Prostate gland (tissue), 2 donors: ENCODE measurements at regions not wholly inside any gene's neighbourhood (a gene's known extent, or its start where the extent isn't known, plus 50 kb on each side); places are given as distances from the start of the nearest gene placed in this dataset.
"Not testable (repeated sequence)": the region's sequence is repeated elsewhere in the genome, so short reads cannot be mapped to it uniquely, and the experiment has no call there.

Experiments
- DNase-seq: peaks from one replicate; pipeline ENCODE4 v3.0.0-alpha.2; 2019; ENCODE audit warnings: low spot score
- H3K27ac ChIP-seq, 2 donors: fragments of 200-600 bp; sonication (generic); 2 replicates each; pipeline ENCODE4 v1.5.1; 2017 to 2019
- H3K27me3 ChIP-seq: fragments of 200-600 bp; sonication (generic); replicated peaks from 2 replicates; pipeline ENCODE4 v1.5.1; 2019; ENCODE audit not compliant: insufficient read depth
- H3K36me3 ChIP-seq, 2 donors: fragments of 200-600 bp; sonication (generic); 1 replicate in 1 of 2; 2 replicates in 1 of 2; pipeline versions ENCODE4 v1.5.1 to v1.8.1; 2017 to 2019
- H3K4me1 ChIP-seq: fragments of 200-600 bp; sonication (generic); replicated peaks from 2 replicates; pipeline ENCODE4 v1.5.1; 2019
- H3K4me3 ChIP-seq, 2 donors: fragments of 200-600 bp; sonication (generic); 2 replicates each; pipeline ENCODE4 v1.5.1; 2017 to 2019
- H3K9me3 ChIP-seq: fragments of 200-600 bp; sonication (generic); 2 replicates; pipeline ENCODE4 v1.5.1; 2017
- CTCF ChIP-seq, 4 experiments: fragments of 200-600 bp in 2 of 4; fragments of 450-650 bp in 2 of 4; sonication (generic) in 2 of 4; IDR thresholded peaks; 1 replicate in 3 of 4; 2 replicates in 1 of 4; pipeline ENCODE4 v1.5.1; 2016 to 2019; ENCODE audit warnings: antibody characterized with exemption in 4 of 4, mild to moderate bottlenecking in 2 of 4, moderate library complexity in 2 of 4
- POLR2A ChIP-seq: fragments of 450-650 bp; IDR thresholded peaks from one replicate; pipeline ENCODE4 v1.6.1; 2016; ENCODE audit warnings: antibody characterized with exemption, mild to moderate bottlenecking
- POLR2AphosphoS5 ChIP-seq: sonication (generic); formaldehyde crosslinking; IDR thresholded peaks from one replicate; pipeline ENCODE4 v1.6.1; 2017; ENCODE audit warnings: antibody characterized with exemption
- WGBS: methylation state at CpG from one replicate; pipeline ENCODE4 v1.1.5; 2018; 5-methylcytosine and 5-hydroxymethylcytosine counted together
- intact Hi-C: fragments of 100-400 bp; cut with DNase I; formaldehyde crosslinking; loops from one replicate; pipeline ENCODE4 v1.14.2; 2022

- Histone ChIP-seq H3K36me3 (no peaks in the 10 kb centered on the region), H3K4me1 (no peaks in the 10 kb centered on the region), H3K27ac (no peak overlapping the region), H3K27me3 (no peaks in the 10 kb centered on the region), H3K9me3 (no peaks in the 10 kb centered on the region), H3K4me3 (no peak overlapping the region)
- WGBS: 25% methylated on average over 5 of the region's 5 CpGs
- DNase-seq: peak; percentile 37
- intact Hi-C loops: no loop called here
- TF ChIP-seq POLR2A (no peak), POLR2AphosphoS5 (no peak), CTCF (IDR thresholded peaks at IDR 0.05) (no peak)
Observed at GRCh38 chr4:167897116-167897515, 195.2 kb upstream of the ANXA10 start.

GRCh38 chr4:167903291-167903721, 189.0 kb upstream of the ANXA10 start:
- no peaks in the 10 kb centered on the region for H3K4me1 ChIP-seq
- TF ChIP-seq CTCF (IDR thresholded peaks at IDR 0.05) (no peak), POLR2AphosphoS5 (no peak), POLR2A (no peak)
- 34% methylated on average over 1 of the region's 1 CpG for WGBS
- intact Hi-C loops: no loop called here
- no peak overlapping the region for H3K4me3 ChIP-seq
- H3K36me3 ChIP-seq: no peaks in the 10 kb centered on the region
- DNase-seq: no peak
- no peaks in the 10 kb centered on the region for H3K27me3 ChIP-seq
- H3K27ac ChIP-seq: no peak overlapping the region
- H3K9me3 ChIP-seq: no peaks in the 10 kb centered on the region

GRCh38 chr4:167906851-167907250, 185.5 kb upstream of the ANXA10 start:
- Histone ChIP-seq H3K36me3 (no peaks in the 10 kb centered on the region), H3K27ac (no peak overlapping the region), H3K4me1 (no peaks in the 10 kb centered on the region), H3K4me3 (no peak overlapping the region), H3K9me3 (no peaks in the 10 kb centered on the region), H3K27me3 (no peaks in the 10 kb centered on the region)
- no peak for DNase-seq
- intact Hi-C loops: no loop called here
- WGBS: 100% methylated on average over 1 of the region's 1 CpG
- TF ChIP-seq CTCF (IDR thresholded peaks at IDR 0.05): no peak
- no peak for TF ChIP-seq POLR2AphosphoS5
- TF ChIP-seq POLR2A: no peak

GRCh38 chr4:167908816-167909215, 183.5 kb upstream of the ANXA10 start:
- Histone ChIP-seq H3K36me3 (no peaks in the 10 kb centered on the region), H3K27ac (no peak overlapping the region), H3K4me3 (no peak overlapping the region), H3K4me1 (no peaks in the 10 kb centered on the region), H3K9me3 (no peaks in the 10 kb centered on the region), H3K27me3 (no peaks in the 10 kb centered on the region)
- intact Hi-C loops: no loop called here
- DNase-seq: no peak
- TF ChIP-seq POLR2AphosphoS5 (no peak), POLR2A (no peak), CTCF (IDR thresholded peaks at IDR 0.05) (no peak)

- H3K9me3 ChIP-seq, DNase-seq, H3K27ac ChIP-seq, intact Hi-C loops, H3K4me3 ChIP-seq, H3K36me3 ChIP-seq, H3K27me3 ChIP-seq, H3K4me1 ChIP-seq: not testable (repeated sequence)
- 90% methylated on average over 3 of the region's 3 CpGs for WGBS
Observed at GRCh38 chr4:167912535-167912934, 179.8 kb upstream of the ANXA10 start.
